ENCODE measurements at regions not wholly inside any gene's neighbourhood (a gene's known extent, or its start where the extent isn't known, plus 50 kb on each side); places are given as distances from the start of the nearest gene placed in this dataset.

DNA sequence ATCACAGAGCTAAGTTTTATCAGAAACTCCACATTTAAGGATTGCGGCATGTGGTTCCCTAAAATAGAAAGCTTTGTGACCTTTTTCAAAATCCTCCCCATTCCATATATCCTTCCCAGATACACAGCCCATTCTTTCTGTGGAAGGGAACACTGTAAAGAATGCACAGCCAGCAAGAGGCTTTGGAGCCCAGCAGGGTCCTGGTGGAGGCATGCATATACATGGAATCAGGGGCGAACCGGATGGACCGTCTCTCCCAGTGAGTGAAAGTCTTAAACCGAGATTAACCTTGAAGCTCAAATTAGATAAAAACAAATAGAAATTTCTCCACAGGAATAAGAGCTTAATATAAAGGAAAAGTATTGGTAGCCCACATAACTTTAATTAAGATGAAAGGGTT, 436.2 kb upstream of the MDFIC2 start:
- intact Hi-C loops (cut with micrococcal nuclease) (no loop called here), in situ Hi-C loops (cut with MboI) (no loop called here)
- ChIA-PET POLR2A (no interaction called here), CTCF (ENCODE audit: low intra/inter-chr PET ratio) (no interaction called here)
- Histone ChIP-seq H3K27ac (ENCODE audit: extremely low read depth, low read depth, low read length) (no peak overlapping the region), H4K20me1 (replicated peaks; ENCODE audit: control insufficient read depth, insufficient read depth, low read length) (no peaks in the 10 kb centered on the region), H3K27me3 (ENCODE audit: control insufficient read depth in 2 of 2, insufficient read depth in 2 of 2, low read length in 2 of 2) (no peaks in the 10 kb centered on the region), H3K4me3 (no peak overlapping the region), H3K4me1 (replicated peaks in 1 of 2; ENCODE audit: control insufficient read depth in 2 of 2, insufficient read depth in 2 of 2, low read length in 2 of 2) (no peaks in the 10 kb centered on the region), H3K9me3 (replicated peaks; ENCODE audit: control insufficient read depth, insufficient read depth, low read depth, low read length) (no peaks in the 10 kb centered on the region), H3K36me3 (ENCODE audit: control insufficient read depth, insufficient read depth, low read length) (no peaks in the 10 kb centered on the region), H3K9ac (ENCODE audit: insufficient read depth in 1 of 2, low read depth in 2 of 2, low read length in 2 of 2) (no peak overlapping the region), H3K9me1 (ENCODE audit: control insufficient read depth, insufficient read depth, low read length) (no peaks in the 10 kb centered on the region), H2AFZ (ENCODE audit: low read depth, low read length) (no peak overlapping the region), H3K4me2 (ENCODE audit: insufficient read depth, low read length) (no peak overlapping the region), H3K79me2 (ENCODE audit: control insufficient read depth, insufficient read depth, low read length) (no peaks in the 10 kb centered on the region)
- TF ChIP-seq RNF2 (IDR thresholded peaks at IDR 0.05), result no peak
- TF ChIP-seq ARHGAP35 (IDR thresholded peaks at IDR 0.05; ENCODE audit: partially characterized antibody), result no peak
- TF ChIP-seq FOXJ2 (tag; IDR thresholded peaks at IDR 0.05), result no peak
- no peak for TF ChIP-seq VEZF1 (CRISPR knock-in tag; IDR thresholded peaks at IDR 0.05)
- TF ChIP-seq MAFK (IDR thresholded peaks at IDR 0.05; ENCODE audit: low read length), result no peak
- TF ChIP-seq, protein P1, sequence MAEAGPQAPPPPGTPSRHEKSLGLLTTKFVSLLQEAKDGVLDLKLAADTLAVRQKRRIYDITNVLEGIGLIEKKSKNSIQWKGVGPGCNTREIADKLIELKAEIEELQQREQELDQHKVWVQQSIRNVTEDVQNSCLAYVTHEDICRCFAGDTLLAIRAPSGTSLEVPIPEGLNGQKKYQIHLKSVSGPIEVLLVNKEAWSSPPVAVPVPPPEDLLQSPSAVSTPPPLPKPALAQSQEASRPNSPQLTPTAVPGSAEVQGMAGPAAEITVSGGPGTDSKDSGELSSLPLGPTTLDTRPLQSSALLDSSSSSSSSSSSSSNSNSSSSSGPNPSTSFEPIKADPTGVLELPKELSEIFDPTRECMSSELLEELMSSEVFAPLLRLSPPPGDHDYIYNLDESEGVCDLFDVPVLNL (CRISPR knock-in tag; IDR thresholded peaks at IDR 0.05; ENCODE audit: low read depth), result no peak
- TF ChIP-seq SRF (CRISPR knock-in tag; IDR thresholded peaks at IDR 0.05), result no peak
- no peak for TF ChIP-seq NELFE (IDR thresholded peaks at IDR 0.05; ENCODE audit: insufficient read depth, insufficient read length)
- TF ChIP-seq ETV1 (tag; conservative IDR thresholded peaks at IDR 0.05; ENCODE audit: low read depth), result no peak
- no peak for TF ChIP-seq MYBL2 (IDR thresholded peaks at IDR 0.05; ENCODE audit: low read depth)
- no peak for TF ChIP-seq MYBL2 (CRISPR knock-in tag; IDR thresholded peaks at IDR 0.05; ENCODE audit: borderline replicate concordance)
- no peak for TF ChIP-seq E2F5 (CRISPR knock-in tag; IDR thresholded peaks at IDR 0.05)
- TF ChIP-seq RB1 (IDR thresholded peaks at IDR 0.05; ENCODE audit: low read depth), result no peak
- TF ChIP-seq ZNF165 (CRISPR knock-in tag; IDR thresholded peaks at IDR 0.05; ENCODE audit: borderline replicate concordance), result no peak
- TF ChIP-seq CREB3L1 (IDR thresholded peaks at IDR 0.05; ENCODE audit: borderline replicate concordance, low read depth), result no peak
- TF ChIP-seq ESRRA (IDR thresholded peaks at IDR 0.05; ENCODE audit: borderline replicate concordance, low read depth), result no peak
- TF ChIP-seq MEF2D (tag; conservative IDR thresholded peaks at IDR 0.05; ENCODE audit: low read depth), result no peak
- DNase-seq (ENCODE audit: extremely low read depth in 1 of 4, low spot score in 3 of 4) (no peak), FAIRE-seq (no peak), ATAC-seq (no peak)
- 0% methylated on average over 5 of the region's 5 CpGs for WGBS (ENCODE audit: insufficient coverage, low coverage, missing lambda C conversion rate)
- no TSS peak for BruUV-seq (replicated peaks)
